Loucy (cell line): ENCODE measurements at regions not wholly inside any gene's neighbourhood (a gene's known extent, or its start where the extent isn't known, plus 50 kb on each side); places are given as distances from the start of the nearest gene placed in this dataset.

Experiments used
- H2AFZ ChIP-seq: fragments of 200-600 bp; sonication (generic); 2 replicates; pipeline ENCODE4 v1.6.0; 2016; ENCODE audit warnings: antibody characterized with exemption, mild to moderate bottlenecking, low read length, moderate library complexity
- H3F3A ChIP-seq: fragments of 200-600 bp; 2 replicates; pipeline ENCODE4 v1.6.0; 2016; ENCODE audit warnings: antibody characterized with exemption, low read depth, mild to moderate bottlenecking
- H3K27me3 ChIP-seq: fragments of 200-600 bp; sonication (generic); 2 replicates; pipeline ENCODE4 v1.6.1; 2014; ENCODE audit warnings: low read length, mild to moderate bottlenecking; ENCODE audit not compliant: insufficient read depth, poor library complexity, severe bottlenecking
- H3K36me3 ChIP-seq: fragments of 200-600 bp; sonication (generic); 2 replicates; pipeline ENCODE4 v1.6.1; 2016; ENCODE audit warnings: low read length; ENCODE audit not compliant: insufficient read depth
- H3K4me1 ChIP-seq: fragments of 200-600 bp; sonication (generic); 2 replicates; pipeline ENCODE4 v1.5.1; 2014; ENCODE audit warnings: low read length, mild to moderate bottlenecking; ENCODE audit not compliant: insufficient read depth, poor library complexity, severe bottlenecking
- H3K4me2 ChIP-seq: fragments of 200-600 bp; sonication (generic); 2 replicates; pipeline ENCODE4 v1.6.0; 2014; ENCODE audit warnings: antibody characterized with exemption, low read length, low read depth, mild to moderate bottlenecking; ENCODE audit not compliant: poor library complexity, severe bottlenecking
- H3K4me3 ChIP-seq: fragments of 200-600 bp; sonication (generic); 2 replicates; pipeline ENCODE4 v1.5.1; 2014; ENCODE audit warnings: low read length, mild to moderate bottlenecking, mixed read lengths; ENCODE audit not compliant: poor library complexity, severe bottlenecking
- H3K79me2 ChIP-seq: fragments of 200-600 bp; sonication (generic); 2 replicates; pipeline ENCODE4 v1.6.1; 2014; ENCODE audit warnings: low read length; ENCODE audit not compliant: insufficient read depth
- H3K9ac ChIP-seq: fragments of 200-600 bp; sonication (generic); 2 replicates; pipeline ENCODE4 v1.6.0; 2014; ENCODE audit warnings: mild to moderate bottlenecking, low read depth, low read length, moderate library complexity; ENCODE audit not compliant: poor library complexity, severe bottlenecking
- H3K9me2 ChIP-seq: fragments of 200-600 bp; sonication (generic); replicated peaks from 2 replicates; pipeline ENCODE4 v1.6.1; 2016; ENCODE audit warnings: low read depth, low read length, mixed read lengths
- H3K9me3 ChIP-seq: fragments of 200-600 bp; sonication (generic); 2 replicates; pipeline ENCODE4 v1.6.1; 2014; ENCODE audit warnings: mild to moderate bottlenecking, antibody characterized with exemption, low read length, low read depth; ENCODE audit not compliant: insufficient read depth
- H4K20me1 ChIP-seq: fragments of 200-600 bp; sonication (generic); 2 replicates; pipeline ENCODE4 v1.6.0; 2014; ENCODE audit warnings: antibody characterized with exemption, low read length, mild to moderate bottlenecking; ENCODE audit not compliant: insufficient read depth, poor library complexity, severe bottlenecking
- EZH2phosphoT487 ChIP-seq: fragments of 200-600 bp; IDR thresholded peaks from 2 replicates; pipeline ENCODE4 v1.6.1; 2018; ENCODE audit warnings: antibody characterized with exemption, mild to moderate bottlenecking, moderate library complexity, borderline replicate concordance
- TF ChIP-seq, protein P1 (sequence below): fragments of 200-600 bp; sonication (generic); conservative IDR thresholded peaks from 2 replicates; pipeline ENCODE4 v1.5.1; 2014; ENCODE audit warnings: mild to moderate bottlenecking, antibody characterized with exemption, low read length

DNA sequence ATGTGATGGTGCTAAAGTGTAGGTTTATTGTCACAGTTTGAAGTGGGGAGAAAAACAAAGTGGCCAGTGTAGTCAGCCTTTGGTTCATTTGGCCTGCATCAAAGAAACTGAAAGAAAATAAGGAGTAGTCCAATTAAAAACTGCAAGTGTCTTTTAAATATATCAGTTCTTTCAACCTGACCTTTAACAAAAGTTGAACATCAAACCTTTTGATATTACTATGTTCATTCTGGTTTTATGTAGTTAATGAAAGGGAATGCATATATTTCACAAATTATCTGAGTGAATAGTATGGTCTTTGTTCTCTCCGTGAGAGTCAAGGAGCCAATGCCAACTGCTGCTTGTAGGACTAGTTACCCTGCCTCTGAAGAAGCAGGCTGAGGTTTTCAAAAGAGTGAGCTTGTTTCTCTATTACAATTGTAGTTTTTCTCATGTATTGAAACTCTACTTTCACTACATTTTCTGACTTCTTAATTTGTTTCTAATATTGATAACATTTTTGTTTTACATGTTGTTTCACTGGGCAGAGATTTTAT, 1160.8 kb upstream of the LRRTM3 start:
- Histone ChIP-seq H3K27me3 (no peaks in the 10 kb centered on the region), H3K4me3 (no peak overlapping the region)
- TF ChIP-seq, protein P1, sequence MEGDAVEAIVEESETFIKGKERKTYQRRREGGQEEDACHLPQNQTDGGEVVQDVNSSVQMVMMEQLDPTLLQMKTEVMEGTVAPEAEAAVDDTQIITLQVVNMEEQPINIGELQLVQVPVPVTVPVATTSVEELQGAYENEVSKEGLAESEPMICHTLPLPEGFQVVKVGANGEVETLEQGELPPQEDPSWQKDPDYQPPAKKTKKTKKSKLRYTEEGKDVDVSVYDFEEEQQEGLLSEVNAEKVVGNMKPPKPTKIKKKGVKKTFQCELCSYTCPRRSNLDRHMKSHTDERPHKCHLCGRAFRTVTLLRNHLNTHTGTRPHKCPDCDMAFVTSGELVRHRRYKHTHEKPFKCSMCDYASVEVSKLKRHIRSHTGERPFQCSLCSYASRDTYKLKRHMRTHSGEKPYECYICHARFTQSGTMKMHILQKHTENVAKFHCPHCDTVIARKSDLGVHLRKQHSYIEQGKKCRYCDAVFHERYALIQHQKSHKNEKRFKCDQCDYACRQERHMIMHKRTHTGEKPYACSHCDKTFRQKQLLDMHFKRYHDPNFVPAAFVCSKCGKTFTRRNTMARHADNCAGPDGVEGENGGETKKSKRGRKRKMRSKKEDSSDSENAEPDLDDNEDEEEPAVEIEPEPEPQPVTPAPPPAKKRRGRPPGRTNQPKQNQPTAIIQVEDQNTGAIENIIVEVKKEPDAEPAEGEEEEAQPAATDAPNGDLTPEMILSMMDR = no peak
- TF ChIP-seq EZH2phosphoT487 = no peak

GRCh38 chr10:65769828-65770227, 1156.0 kb upstream of the LRRTM3 start:
- no peaks in the 10 kb centered on the region for H3K4me1 ChIP-seq
- H3K27me3 ChIP-seq = no peaks in the 10 kb centered on the region
- no peak overlapping the region for H2AFZ ChIP-seq
- no peaks in the 10 kb centered on the region for H3K79me2 ChIP-seq
- H3K9ac ChIP-seq = no peak overlapping the region
- no peak overlapping the region for H3K4me2 ChIP-seq
- no peak for TF ChIP-seq EZH2phosphoT487
- TF ChIP-seq, protein P1 = no peak
- no peak overlapping the region for H3K4me3 ChIP-seq
- no peaks in the 10 kb centered on the region for H4K20me1 ChIP-seq
- no peaks in the 10 kb centered on the region for H3K36me3 ChIP-seq
- no peaks in the 10 kb centered on the region for H3K9me3 ChIP-seq
- H3K9me2 ChIP-seq = no peaks in the 10 kb centered on the region
- H3F3A ChIP-seq = no peaks in the 10 kb centered on the region

More for the DNA sequence above, 1160.8 kb upstream of the LRRTM3 start:
- Histone ChIP-seq H3K9me2 (no peaks in the 10 kb centered on the region), H4K20me1 (no peaks in the 10 kb centered on the region), H3K79me2 (no peaks in the 10 kb centered on the region), H3K9ac (no peak overlapping the region), H2AFZ (no peak overlapping the region), H3F3A (no peaks in the 10 kb centered on the region), H3K4me1 (no peaks in the 10 kb centered on the region), H3K36me3 (no peaks in the 10 kb centered on the region), H3K4me2 (no peak overlapping the region), H3K9me3 (no peaks in the 10 kb centered on the region)

GRCh38 chr10:65778753-65779152, 1147.1 kb upstream of the LRRTM3 start:
- Histone ChIP-seq H3K79me2 (no peaks in the 10 kb centered on the region), H3K9ac (no peak overlapping the region), H3K4me2 (no peak overlapping the region)

More at GRCh38 chr10:65778753-65779152, 1147.1 kb upstream of the LRRTM3 start:
- TF ChIP-seq, protein P1 = no peak
- TF ChIP-seq EZH2phosphoT487 = no peak
- H4K20me1 ChIP-seq = no peaks in the 10 kb centered on the region
- H3K9me2 ChIP-seq = no peaks in the 10 kb centered on the region
- H3K4me1 ChIP-seq = no peaks in the 10 kb centered on the region
- no peaks in the 10 kb centered on the region for H3F3A ChIP-seq
- H2AFZ ChIP-seq = no peak overlapping the region
- no peaks in the 10 kb centered on the region for H3K36me3 ChIP-seq
- H3K4me3 ChIP-seq = no peak overlapping the region
- no peaks in the 10 kb centered on the region; the same call in 1 of the 2 replicates for H3K9me3 ChIP-seq
- no peaks in the 10 kb centered on the region for H3K27me3 ChIP-seq
